ENCODE measurements at regions not wholly inside any gene's neighbourhood (a gene's known extent, or its start where the extent isn't known, plus 50 kb on each side); places are given as distances from the start of the nearest gene placed in this dataset.

GRCh38 chr4:108383157-108383556 lies 214.4 kb upstream of the LEF1 start:
- H3K36me3 ChIP-seq, result no peaks in the 10 kb centered on the region
- H3K4me1 ChIP-seq, result peaks cover 4% of the 10 kb centered on the region
- H3K27me3 ChIP-seq, result no peaks in the 10 kb centered on the region
- H3K4me3 ChIP-seq (ENCODE audit: low read depth, low read length), result no peak overlapping the region
- TF ChIP-seq CTCF (IDR thresholded peaks at IDR 0.05; ENCODE audit: low read depth, low read length), result no peak
- no peaks in the 10 kb centered on the region for H3K9me3 ChIP-seq
- DNase-seq, result no peak

- Histone ChIP-seq H3K4me3 (ENCODE audit: low read depth, low read length) (no peak overlapping the region), H3K9me3 (no peaks in the 10 kb centered on the region), H3K4me1 (peaks cover 5% of the 10 kb centered on the region), H3K36me3 (no peaks in the 10 kb centered on the region), H3K27me3 (no peaks in the 10 kb centered on the region)
- no peak for TF ChIP-seq CTCF (IDR thresholded peaks at IDR 0.05; ENCODE audit: low read depth, low read length)
- no peak for DNase-seq
Measured at GRCh38 chr4:108382751-108383150, 214.0 kb upstream of the LEF1 start.

GRCh38 chr4:108378164-108378563 lies 209.4 kb upstream of the LEF1 start:
- Histone ChIP-seq H3K4me3 (ENCODE audit: low read depth, low read length) (no peak overlapping the region), H3K36me3 (no peaks in the 10 kb centered on the region), H3K9me3 (no peaks in the 10 kb centered on the region), H3K27me3 (no peaks in the 10 kb centered on the region), H3K4me1 (peaks cover 8% of the 10 kb centered on the region)
- DNase-seq, result no peak
- TF ChIP-seq CTCF (IDR thresholded peaks at IDR 0.05; ENCODE audit: low read depth, low read length), result no peak

- Histone ChIP-seq H3K27me3 (no peaks in the 10 kb centered on the region), H3K4me1 (peaks cover 8% of the 10 kb centered on the region), H3K9me3 (no peaks in the 10 kb centered on the region), H3K36me3 (no peaks in the 10 kb centered on the region), H3K4me3 (ENCODE audit: low read depth, low read length) (no peak overlapping the region)
- TF ChIP-seq CTCF (IDR thresholded peaks at IDR 0.05; ENCODE audit: low read depth, low read length), result no peak
- DNase-seq, result no peak
Measured at GRCh38 chr4:108377021-108377420, 208.3 kb upstream of the LEF1 start.

GRCh38 chr4:108375434-108375833 lies 206.7 kb upstream of the LEF1 start:
- no peak for DNase-seq
- no peaks in the 10 kb centered on the region for H3K27me3 ChIP-seq
- no peak for TF ChIP-seq CTCF (IDR thresholded peaks at IDR 0.05; ENCODE audit: low read depth, low read length)

GRCh38 chr4:108372681-108373080 lies 203.9 kb upstream of the LEF1 start:
- no peak for TF ChIP-seq CTCF (IDR thresholded peaks at IDR 0.05; ENCODE audit: low read depth, low read length)
- DNase-seq, result no peak
- Histone ChIP-seq H3K36me3 (no peaks in the 10 kb centered on the region), H3K27me3 (no peaks in the 10 kb centered on the region), H3K4me1 (peaks cover 3% of the 10 kb centered on the region), H3K4me3 (ENCODE audit: low read depth, low read length) (no peak overlapping the region), H3K9me3 (no peaks in the 10 kb centered on the region)

More at GRCh38 chr4:108375434-108375833, 206.7 kb upstream of the LEF1 start:
- no peaks in the 10 kb centered on the region for H3K9me3 ChIP-seq
- no peaks in the 10 kb centered on the region for H3K36me3 ChIP-seq
- H3K4me3 ChIP-seq (ENCODE audit: low read depth, low read length), result no peak overlapping the region
- peaks cover 8% of the 10 kb centered on the region for H3K4me1 ChIP-seq

Data from BE2C (cell line).